ENCODE measurements at regions not wholly inside any gene's neighbourhood (a gene's known extent, or its start where the extent isn't known, plus 50 kb on each side); places are given as distances from the start of the nearest gene placed in this dataset.
A peak's percentile ranks its signal among the peaks of the same experiment; 100 is the strongest.
"Not testable (repeated sequence)": the region's sequence is repeated elsewhere in the genome, so short reads cannot be mapped to it uniquely, and the experiment has no call there.

GRCh38 chr2:195279840-195280427 lies 377.1 kb upstream of the SLC39A10 start:
- DNase-seq: no peak

GRCh38 chr2:195270466-195271039 lies 386.5 kb upstream of the SLC39A10 start:
- DNase-seq: no peak

DNA sequence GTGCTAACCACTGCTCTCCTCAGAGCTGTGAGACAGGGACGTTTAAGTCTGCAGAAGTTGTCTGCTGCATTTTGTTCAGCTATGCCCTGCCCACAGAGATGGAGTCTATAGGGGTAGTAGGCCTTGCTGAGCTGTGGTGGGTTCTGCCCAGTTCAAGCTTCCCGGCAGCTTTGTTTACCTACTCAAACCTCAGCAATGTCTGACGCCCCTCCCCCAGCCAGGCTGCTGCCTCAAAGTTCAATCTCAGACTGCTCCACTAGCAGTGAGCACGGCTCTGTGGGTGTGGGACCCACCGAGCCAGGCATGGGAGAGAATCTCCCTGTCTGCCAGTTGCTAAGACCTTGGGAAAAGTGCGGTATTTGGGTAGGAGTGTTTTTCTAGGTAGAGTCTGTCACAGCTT lies 387.8 kb upstream of the SLC39A10 start:
- no peak for DNase-seq

DNA sequence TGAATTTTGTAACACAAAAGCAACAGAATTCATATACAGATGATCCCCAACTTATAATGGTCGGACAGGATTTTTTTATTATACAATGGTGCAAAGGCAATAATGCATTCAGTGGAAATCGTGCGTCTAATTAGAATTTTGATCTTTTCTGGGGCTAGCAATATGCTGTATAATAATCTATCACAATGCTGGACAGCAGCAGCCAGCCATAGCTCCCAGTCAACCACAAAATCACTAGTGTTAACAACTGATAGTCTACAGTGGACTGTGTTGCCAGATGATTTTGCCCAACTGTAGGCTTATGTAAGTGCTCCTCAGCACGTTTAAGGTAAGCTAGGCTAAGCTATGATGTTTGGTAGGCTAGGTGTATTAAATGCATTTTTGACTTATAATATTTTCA lies 399.0 kb upstream of the SLC39A10 start:
- DNase-seq: no peak

DNA sequence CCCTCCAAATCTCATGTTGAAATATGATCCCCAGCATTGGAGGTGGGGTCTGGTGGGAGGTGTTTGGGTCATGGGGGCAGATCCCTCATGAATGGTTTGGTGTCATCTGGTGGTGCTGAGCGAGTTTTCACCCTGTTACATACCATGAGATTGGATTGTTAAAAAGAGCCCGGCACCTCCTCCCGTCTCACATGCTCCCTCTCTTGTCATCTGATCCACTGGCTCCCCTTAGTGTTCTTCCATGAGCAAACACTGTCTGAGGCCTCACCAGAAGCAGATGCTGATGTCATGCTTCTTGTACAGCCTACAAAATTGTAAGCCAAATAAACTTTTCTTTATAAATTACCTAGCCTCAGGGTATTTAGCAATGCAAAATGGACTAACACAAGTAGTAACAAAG lies 405.0 kb upstream of the SLC39A10 start:
- DNase-seq: no peak

DNA sequence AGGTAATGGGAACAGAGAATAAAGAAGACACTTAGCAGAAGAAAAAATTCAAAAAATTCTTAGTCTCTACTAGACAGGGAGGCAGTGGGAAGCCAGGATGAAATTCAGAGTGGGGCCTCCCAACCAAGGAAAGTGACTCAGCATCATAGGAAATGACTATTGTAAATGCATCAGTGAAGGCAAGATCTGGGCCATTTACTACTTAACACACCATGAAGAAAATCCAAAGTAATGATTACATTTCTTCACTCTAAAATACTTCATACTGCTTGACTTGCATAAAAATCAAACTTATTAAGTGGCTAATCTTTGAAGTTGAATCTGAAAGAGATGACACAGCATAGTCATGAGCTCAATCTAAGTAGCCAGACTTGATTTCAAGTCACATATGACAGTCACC lies 405.8 kb upstream of the SLC39A10 start:
- DNase-seq: no peak

DNA sequence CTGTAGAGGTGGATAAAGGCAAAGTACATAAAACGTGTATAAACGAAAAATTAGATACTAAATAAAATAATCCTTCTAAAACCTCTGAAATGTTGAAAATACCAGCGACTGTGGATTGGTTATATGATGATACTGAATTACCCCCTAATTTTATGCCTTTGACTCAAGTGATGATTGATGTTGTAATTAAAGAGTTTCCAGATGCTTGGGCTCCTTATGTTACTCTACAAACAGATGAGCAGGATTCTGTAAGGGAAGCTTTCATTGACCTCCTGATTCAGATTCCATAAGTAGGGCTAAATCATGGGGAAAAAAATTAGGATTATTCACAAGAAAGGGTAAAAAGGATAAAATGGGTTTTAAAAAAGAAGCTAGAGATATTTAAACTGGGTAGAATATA lies 418.2 kb upstream of the SLC39A10 start:
- no peak for DNase-seq

DNA sequence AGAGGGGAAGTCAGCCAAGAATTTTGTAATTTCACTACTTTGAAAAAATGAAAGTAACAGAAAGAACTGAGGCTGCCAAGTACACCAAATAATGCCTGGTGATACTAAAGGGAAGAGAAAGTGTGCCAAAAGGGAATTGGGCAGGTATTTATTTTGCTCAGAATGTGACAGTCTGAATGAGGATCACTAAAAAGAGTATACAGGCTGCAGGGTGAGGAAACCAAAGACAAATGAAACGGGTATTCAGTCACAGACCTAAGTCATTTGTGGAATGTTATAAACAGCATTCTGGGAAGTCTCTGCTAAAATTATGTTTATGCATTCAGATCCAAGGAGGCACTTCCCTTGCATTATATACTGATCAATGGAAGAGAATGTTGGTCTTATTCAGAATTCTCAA lies 418.6 kb upstream of the SLC39A10 start:
- no peak for DNase-seq

DNA sequence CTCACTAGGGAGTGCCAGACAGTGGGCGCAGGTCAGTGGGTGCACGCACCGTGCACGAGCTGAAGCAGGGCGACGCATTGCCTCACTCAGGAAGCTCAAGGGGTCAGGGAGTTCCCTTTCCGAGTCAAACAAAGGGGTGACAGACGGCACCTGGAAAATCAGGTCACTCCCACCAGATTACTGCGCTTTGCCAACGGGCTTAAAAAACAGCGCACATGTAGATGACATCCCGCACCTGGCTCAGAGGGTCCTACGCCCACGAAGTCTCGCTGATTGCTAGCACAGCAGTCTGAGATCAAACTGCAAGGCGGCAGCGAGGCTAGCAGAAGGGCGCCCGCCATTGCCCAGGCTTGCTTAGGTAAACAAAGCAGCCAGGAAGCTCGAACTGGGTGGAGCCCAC lies 428.5 kb upstream of the SLC39A10 start:
- DNase-seq: not testable (repeated sequence)

- DNase-seq: no peak
Observed at GRCh38 chr2:195214072-195214471, 443.0 kb upstream of the SLC39A10 start.

- no peak for DNase-seq
Observed at GRCh38 chr2:195212586-195212985, 444.4 kb upstream of the SLC39A10 start.

DNA sequence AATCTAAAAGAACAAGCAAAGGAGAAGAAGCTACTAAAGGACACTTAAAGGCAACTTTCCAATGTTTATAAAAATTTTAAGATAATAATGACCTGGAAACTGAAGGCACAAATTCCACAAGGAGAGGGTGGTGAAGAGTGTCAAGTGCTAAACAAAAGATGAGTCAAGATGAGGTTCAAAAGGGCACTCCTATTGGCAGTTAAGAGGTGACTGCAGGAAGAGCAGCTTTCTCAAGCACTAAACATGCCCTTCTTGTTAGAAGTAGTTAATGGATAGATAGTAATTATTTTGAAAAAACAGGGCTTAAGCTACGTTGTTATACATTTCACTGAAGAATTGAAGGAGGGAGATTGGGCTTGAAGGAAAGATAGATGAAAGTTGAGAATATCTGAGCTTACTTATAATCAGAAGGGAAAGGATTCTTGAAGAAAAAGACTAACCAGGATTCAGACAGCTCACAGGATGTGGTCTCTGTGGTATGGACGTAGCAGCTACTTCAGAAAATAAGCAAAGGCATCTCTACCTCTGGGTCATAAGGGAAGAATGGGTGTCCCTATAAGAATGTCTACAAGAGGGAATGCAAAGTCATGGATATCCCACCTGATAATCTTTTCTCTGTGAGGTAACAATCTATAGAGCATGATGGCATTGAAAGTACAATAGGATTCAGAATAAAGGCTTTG lies 454.7 kb upstream of the SLC39A10 start:
- DNase-seq: peak; percentile 26

DNA sequence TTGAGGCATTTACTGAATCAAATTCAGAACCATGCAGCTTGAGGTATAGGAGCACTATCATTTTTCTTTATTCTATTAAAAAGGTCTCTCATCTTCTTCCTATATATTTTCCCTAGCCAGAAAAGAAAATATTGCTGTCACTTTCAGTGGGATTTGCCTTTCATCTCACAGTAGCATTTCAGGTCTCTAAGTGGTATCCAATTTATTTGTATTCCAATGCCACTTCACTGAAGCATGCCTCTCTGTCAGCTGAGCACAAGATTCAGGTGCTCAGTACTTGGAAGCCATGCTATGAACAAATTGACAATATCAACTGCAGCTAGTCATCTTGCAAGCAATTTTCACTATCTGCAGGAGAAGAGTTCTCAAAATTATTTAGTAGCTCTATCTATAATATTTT lies 457.2 kb upstream of the SLC39A10 start:
- DNase-seq: no peak

DNA sequence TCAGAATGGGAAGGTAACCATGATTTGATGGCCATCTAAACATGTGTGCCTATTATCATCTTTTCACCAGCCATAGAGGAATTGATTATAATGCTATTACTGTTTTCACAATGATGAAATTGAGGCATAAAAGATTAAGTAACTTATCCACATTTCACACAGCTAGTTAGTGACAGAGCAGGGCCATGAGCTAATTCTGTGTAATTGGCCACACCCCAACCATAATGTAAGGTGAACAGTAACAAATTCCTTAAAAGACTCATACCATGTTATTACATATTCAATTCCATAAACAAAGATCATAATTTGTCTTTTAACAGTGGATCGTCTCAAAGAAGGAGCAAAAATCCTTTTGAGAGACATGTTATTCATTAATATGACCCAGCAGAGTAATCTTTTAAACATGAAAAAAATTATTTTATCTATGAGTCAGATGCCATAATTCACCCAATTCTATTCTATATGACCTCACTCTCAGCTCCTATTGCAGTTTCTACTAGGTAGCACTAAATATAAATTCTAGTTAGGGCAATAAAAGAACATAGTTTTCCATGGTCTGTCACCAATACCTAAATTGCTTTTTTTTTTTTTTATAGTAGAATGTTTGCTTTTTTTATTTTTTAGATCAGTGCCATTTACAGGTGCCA lies 475.8 kb upstream of the SLC39A10 start:
- DNase-seq: no peak

- DNase-seq: peak; percentile 3
Observed at GRCh38 chr2:195168369-195168768, 488.7 kb upstream of the SLC39A10 start.

GRCh38 chr2:195164930-195165329 lies 492.1 kb upstream of the SLC39A10 start:
- no peak for DNase-seq

- DNase-seq: no peak
Observed at GRCh38 chr2:195162918-195163317, 494.1 kb upstream of the SLC39A10 start.

- no peak for DNase-seq
Observed at GRCh38 chr2:195162194-195162593, 494.8 kb upstream of the SLC39A10 start.

DNA sequence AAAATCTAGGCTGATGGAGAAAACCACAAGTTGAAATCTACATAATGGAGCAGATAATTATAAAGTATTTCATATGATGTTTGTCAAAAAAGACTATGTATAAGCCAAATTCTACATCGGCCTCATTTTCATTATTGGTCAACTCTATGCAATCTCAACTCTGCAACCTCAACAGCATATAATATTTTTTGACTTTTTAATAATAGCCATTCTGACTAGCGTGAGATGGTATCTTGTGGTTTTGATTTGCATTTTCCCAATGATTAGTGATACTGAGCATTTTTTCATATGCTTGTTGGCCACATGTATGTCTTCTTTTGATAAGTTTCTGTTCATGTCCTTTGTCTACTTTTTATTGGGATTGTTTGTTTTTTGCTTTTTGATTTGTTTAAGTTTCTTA lies 496.1 kb upstream of the SLC39A10 start:
- no peak for DNase-seq

- no peak for DNase-seq
Observed at GRCh38 chr2:195151711-195152110, 505.3 kb upstream of the SLC39A10 start.

- no peak for DNase-seq
Observed at GRCh38 chr2:195150819-195151218, 506.2 kb upstream of the SLC39A10 start.

DNA sequence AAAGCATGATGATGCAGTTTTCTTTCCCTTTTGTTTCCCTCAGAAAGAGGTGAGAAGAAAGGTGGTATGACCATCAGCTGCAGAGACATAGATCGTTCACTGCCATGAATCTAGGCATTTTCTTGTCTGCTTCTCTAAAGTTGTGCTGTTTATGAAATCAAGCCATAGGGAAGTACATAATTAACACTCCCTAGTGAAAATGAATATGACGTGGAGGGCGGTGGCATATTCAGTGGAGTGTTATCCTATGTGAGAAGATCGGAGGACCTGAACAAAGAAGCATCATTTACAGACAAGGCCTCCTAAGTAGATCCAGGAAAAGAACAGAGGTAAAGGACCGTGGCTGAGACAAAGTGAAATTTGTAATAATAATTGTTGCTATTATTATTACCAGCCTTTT lies 509.0 kb upstream of the SLC39A10 start:
- DNase-seq: no peak

DNA sequence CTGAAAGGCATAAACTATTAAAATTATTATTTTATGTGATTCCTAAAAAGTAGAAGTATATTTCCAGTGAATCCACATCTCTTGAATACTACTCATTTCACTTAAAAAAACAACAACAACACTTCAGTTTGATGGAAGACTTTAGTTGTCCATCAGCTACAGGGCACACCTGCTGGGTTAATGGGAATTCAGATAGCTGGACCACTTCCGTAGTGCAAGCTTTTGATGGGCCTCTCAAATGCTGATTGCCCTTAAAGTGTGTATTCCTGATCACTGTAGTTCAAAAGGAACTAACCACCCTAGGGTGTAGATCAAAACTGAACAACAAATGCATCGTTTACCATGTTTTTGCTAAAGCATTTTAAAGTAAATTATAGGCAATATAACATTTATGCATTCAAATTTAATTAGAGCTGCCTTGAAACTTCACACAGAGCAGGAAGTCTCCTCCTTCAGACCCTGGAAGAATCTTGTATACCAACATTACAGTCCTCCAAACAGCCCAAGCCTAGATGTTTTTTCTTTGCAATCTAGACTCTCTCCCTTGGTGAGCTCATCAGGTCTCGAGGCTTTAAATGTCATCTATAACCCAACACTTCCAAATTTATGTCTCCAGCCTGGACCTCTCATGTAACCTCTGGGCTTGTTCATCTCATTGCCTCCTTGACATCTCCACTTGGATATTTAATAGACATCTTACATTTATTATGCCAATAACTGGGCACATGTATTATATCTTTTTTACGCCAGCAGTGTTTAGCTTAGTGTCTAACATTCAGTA lies 510.1 kb upstream of the SLC39A10 start:
- no peak for DNase-seq

Measured in activated CD4-positive, alpha-beta T cell treated with anti-CD3 and anti-CD28 coated beads, Interleukin-10, Interleukin-2, amounts not matched to agents 100 ng/mL and 50 ng/mL, durations not matched to agents 16 hours and 8 hours (primary cell).